ENCODE measurements at regions not wholly inside any gene's neighbourhood (a gene's known extent, or its start where the extent isn't known, plus 50 kb on each side); places are given as distances from the start of the nearest gene placed in this dataset.

DNA sequence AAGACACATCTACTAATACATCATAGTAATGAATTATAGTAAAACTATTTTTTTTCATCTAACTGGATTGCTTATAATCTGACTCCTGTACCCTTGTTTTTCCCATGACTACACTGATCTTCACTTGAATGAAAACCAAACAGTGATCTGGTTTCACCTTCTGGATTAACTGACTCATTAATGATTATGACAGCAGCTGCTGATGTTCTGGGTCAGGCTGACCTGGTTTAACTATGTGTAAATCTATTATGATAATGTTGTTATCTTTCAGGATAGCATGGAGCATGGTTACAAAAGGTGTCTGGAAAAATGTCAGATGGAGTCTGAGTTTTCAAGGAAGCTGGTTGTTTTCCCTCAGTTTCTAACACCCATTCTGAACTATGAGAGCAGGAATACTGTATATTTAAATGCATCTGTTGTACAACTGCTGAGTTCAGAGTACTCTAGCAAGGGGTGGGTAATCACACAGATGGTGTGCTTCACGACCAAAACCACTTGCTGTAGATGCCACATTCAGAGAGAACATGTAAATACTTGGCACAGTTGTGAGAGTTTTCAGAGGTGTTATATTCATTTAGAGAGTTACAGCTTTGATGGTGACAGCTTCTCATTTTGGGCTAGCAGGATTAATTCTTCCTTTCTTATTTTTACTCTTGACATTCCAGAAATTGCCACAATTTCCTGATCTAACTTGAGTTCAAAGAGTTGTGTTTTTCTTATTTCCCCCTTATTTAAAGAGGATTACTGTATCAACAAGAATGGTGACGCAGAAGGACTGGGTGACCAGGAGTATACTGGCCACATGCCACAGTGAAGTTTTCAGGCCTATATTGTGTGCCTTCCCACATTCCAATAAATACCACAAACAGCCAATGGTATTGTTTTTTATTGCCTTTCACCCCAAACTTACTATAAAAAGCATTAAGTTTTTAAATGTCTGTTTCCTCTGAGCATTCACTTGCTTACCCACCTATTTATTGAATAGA lies 249.7 kb upstream of the TET2 start:
- no peak for DNase-seq
- POLR2A ChIA-PET = no interaction called here
- peaks cover 5% of the 10 kb centered on the region for H3K4me1 Mint-ChIP-seq
- H3K9me3 Mint-ChIP-seq = peaks cover 7% of the 10 kb centered on the region
- CTCF ChIA-PET = no interaction called here
- no peak overlapping the region for H3K4me3 Mint-ChIP-seq
- H3K27ac Mint-ChIP-seq = no peak overlapping the region
- H3K36me3 Mint-ChIP-seq (ENCODE audit: low read depth) = no peaks in the 10 kb centered on the region
- H3K27me3 Mint-ChIP-seq = peaks cover 2% of the 10 kb centered on the region

DNA sequence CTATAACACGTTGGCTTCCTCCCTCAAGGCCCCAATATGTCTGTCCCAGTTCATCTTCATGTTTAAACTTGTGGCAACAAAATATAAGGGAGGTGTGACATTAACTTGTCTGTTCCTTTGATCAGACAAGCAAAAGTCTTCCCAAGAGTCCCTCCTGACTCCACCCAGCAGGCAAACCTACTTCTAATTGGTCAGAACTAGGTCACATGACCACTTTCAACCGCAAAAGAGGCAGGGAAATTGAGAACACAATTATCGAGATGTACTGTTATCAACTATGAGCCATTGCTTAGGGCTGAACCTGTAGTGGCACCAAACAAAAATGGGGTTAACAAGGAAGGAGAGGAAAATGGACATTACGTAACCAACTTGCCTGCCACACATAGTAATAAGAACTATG lies 246.8 kb upstream of the TET2 start:
- H3K36me3 Mint-ChIP-seq (ENCODE audit: low read depth) = no peaks in the 10 kb centered on the region
- DNase-seq = no peak
- peaks cover 5% of the 10 kb centered on the region for H3K4me1 Mint-ChIP-seq
- H3K4me3 Mint-ChIP-seq = no peak overlapping the region
- ChIA-PET POLR2A (no interaction called here), CTCF (no interaction called here)
- H3K9me3 Mint-ChIP-seq = peaks cover 3% of the 10 kb centered on the region
- peaks cover 2% of the 10 kb centered on the region for H3K27me3 Mint-ChIP-seq
- H3K27ac Mint-ChIP-seq = no peak overlapping the region

DNA sequence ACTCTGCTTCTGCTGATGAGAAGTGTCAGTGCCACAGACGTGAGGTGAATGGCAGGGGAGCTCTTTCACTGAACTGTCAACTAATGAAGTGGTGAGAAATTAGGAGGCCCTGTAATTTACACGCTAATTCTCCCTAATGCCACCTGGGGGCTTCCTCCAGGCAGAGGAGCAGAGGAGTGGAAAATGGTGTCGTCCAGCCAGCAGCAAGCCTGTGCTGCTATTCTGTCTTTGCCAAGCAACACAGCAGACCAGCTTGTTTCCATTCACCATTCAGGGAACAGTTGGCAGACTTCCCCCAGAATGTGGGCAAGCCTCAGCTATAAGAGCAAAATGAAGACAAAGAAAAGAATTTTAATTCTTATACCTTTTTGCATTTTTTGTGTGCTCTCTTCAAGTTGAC lies 245.2 kb upstream of the TET2 start:
- Mint-ChIP-seq H3K36me3 (ENCODE audit: low read depth) (no peaks in the 10 kb centered on the region), H3K9me3 (peaks cover 4% of the 10 kb centered on the region), H3K4me3 (no peak overlapping the region), H3K27ac (no peak overlapping the region), H3K27me3 (peaks cover 2% of the 10 kb centered on the region), H3K4me1 (peaks cover 4% of the 10 kb centered on the region)
- POLR2A ChIA-PET = no interaction called here
- CTCF ChIA-PET = interaction anchor here (1.2 kb wide), 1 partner anchor 23 kb away, joined by 3 read pairs; no protein-coding TSS in a partner anchor
- no peak for DNase-seq

DNA sequence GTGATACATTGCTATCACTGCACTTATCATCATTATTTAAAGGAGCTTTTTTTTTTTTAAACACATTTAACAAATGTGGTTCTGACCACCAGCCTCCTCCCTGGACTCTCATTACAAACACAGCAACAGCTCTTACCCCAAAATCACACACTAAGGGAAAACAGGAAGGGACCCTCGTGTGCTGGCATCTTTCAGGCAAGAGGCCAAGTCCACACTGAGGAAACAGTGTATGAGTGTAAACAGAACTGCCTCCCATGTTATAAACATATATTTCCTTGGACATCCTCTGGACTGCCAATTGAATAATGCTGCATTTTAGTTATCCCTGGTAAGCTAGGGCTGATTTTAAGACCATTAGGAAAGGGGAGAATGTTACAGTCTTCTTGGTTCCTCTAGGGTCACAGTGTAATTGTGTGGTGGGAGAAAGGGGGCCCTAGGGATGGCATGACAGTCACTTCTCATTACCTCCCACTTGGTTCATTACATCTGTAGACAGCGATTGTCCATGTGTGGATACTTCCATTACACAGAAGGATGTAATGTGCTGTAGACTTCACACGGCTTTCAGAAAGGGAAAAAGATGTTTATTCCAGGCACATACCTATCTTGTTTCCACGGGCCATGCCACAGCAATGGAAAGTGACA lies 244.6 kb upstream of the TET2 start:
- Mint-ChIP-seq H3K27me3 (peaks cover 7% of the 10 kb centered on the region), H3K4me3 (no peak overlapping the region), H3K4me1 (peaks cover 1% of the 10 kb centered on the region), H3K27ac (no peak overlapping the region), H3K36me3 (ENCODE audit: low read depth) (no peaks in the 10 kb centered on the region), H3K9me3 (peaks cover 4% of the 10 kb centered on the region)
- DNase-seq = no peak
- ChIA-PET CTCF (interaction anchor here (1.2 kb wide), 1 partner anchor 22 kb away, joined by 3 read pairs; no protein-coding TSS in a partner anchor), POLR2A (no interaction called here)

DNA sequence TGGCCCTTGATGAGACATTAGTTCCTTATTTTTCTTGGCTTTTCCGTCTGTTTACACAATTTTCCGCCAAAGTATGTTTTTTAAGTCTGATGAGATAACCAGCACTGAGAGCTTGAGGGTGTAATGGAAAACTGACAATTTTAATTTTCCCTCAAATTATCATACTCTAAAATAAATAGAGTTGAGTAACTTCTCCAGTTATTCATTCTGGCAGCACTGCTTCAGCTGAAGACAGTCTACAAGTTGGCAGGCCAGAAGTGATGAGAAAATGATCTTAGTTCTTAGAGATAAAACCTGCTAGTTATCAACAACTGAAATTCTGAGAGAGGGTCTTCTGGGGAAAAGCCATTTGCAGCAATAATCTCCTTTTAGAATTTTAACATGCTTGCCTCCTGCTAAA lies 241.6 kb upstream of the TET2 start:
- CTCF ChIA-PET = no interaction called here

DNA sequence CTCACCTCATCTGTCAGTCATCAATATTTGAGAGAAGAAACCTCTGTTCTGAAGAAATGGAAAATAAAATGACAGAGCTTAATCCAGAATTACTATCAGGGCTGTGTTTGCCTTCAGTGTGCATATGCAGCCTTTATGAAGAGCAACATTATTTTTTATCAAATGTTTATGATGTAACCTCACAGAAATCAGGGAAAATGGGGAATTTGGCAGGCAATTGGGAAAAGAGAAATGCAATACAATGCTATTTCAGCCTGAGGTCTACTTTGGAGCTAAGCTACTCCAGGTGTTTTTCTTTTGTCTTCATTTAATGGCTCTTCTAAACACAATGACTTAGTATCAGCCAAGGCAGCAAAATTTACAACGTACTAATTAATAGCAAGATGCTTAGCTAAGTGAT lies 241.1 kb upstream of the TET2 start:
- Mint-ChIP-seq H3K36me3 (ENCODE audit: low read depth) (no peaks in the 10 kb centered on the region), H3K4me3 (no peak overlapping the region), H3K27me3 (peaks cover 8% of the 10 kb centered on the region), H3K9me3 (peaks cover 2% of the 10 kb centered on the region), H3K27ac (no peak overlapping the region), H3K4me1 (no peaks in the 10 kb centered on the region)
- no peak for DNase-seq
- ChIA-PET POLR2A (no interaction called here), CTCF (no interaction called here)

More for the DNA sequence above, 241.6 kb upstream of the TET2 start:
- Mint-ChIP-seq H3K4me1 (no peaks in the 10 kb centered on the region), H3K9me3 (peaks cover 2% of the 10 kb centered on the region), H3K27ac (no peak overlapping the region), H3K27me3 (peaks cover 8% of the 10 kb centered on the region), H3K4me3 (no peak overlapping the region), H3K36me3 (ENCODE audit: low read depth) (no peaks in the 10 kb centered on the region)
- POLR2A ChIA-PET = no interaction called here
- no peak for DNase-seq

DNA sequence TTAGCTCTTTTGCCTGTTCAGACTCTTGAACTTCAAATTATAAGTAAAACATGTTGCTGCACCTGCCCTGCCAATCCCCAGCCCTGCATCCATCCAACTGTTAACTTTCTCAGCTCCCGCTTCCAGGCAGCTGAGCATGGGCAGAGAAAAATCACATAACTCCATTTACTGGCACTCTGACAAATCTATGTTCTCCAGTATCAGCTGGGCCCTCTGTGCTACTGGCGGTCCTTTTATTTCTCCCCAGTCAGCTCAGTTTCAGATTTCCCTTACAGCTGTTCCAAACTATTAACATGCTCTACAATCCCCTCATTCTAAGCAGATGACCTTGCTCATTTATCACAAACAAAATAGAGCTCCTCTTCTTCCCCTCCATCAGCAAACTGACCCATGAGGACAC lies 240.4 kb upstream of the TET2 start:
- Mint-ChIP-seq H3K27me3 (peaks cover 8% of the 10 kb centered on the region), H3K36me3 (ENCODE audit: low read depth) (no peaks in the 10 kb centered on the region), H3K4me3 (no peak overlapping the region), H3K9me3 (peaks cover 2% of the 10 kb centered on the region), H3K27ac (no peak overlapping the region), H3K4me1 (no peaks in the 10 kb centered on the region)
- ChIA-PET CTCF (no interaction called here), POLR2A (no interaction called here)
- DNase-seq = no peak

DNA sequence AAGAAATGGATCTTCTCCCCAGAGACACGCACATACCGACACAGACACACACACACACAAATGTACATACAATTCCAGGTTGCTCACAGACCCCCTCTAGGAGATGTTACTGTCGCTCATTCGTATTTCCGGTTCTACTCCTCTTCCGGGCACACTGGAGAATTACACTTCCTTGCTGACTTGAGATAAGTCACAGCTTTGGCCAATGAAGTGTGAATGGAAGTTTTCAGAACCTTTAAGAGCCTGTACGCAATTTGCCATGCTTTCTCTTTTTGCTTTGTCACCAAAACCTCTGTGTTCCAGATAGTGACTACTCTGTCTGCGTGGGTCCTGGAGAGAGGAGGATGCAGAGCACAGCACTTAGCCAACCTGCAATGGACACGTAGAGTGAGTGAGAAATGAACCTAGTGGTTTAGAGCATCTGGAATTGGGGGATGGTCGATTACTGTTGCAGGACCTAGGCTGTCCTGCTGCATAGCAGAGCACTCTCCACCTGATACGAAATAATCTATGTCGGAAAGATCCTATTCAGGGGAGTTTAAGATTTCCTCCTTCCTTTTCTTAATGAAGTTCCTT lies 239.5 kb upstream of the TET2 start:
- Mint-ChIP-seq H3K9me3 (peaks cover 2% of the 10 kb centered on the region), H3K36me3 (ENCODE audit: low read depth) (no peaks in the 10 kb centered on the region), H3K27ac (no peak overlapping the region), H3K4me3 (no peak overlapping the region), H3K4me1 (no peaks in the 10 kb centered on the region), H3K27me3 (peaks cover 8% of the 10 kb centered on the region)
- no peak for DNase-seq
- CTCF ChIA-PET = interaction anchor here (0.6 kb wide), 1 partner anchor 413 kb away, joined by 3 read pairs; no protein-coding TSS in a partner anchor
- POLR2A ChIA-PET = no interaction called here

DNA sequence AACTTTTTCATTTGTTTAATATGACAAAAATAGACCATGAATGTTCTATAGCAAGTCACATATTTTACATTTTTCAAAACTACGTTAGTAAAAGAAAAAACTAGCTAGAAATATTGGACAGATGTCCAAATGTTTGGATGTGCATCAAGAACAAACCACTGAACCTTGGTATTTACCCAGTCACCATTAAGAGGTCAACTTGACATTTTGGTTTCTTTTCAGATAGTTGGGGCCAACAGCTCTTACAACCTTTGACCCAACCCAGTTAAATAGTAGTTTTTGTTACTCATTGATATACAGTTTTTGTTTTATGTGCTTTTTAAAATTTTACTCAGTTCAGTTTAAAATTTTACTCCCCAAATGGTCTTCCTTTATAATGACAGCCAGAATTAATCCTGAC lies 238.7 kb upstream of the TET2 start:
- Mint-ChIP-seq H3K27ac (no peak overlapping the region), H3K4me1 (no peaks in the 10 kb centered on the region), H3K36me3 (ENCODE audit: low read depth) (no peaks in the 10 kb centered on the region), H3K27me3 (peaks cover 9% of the 10 kb centered on the region), H3K4me3 (no peak overlapping the region), H3K9me3 (peaks cover 2% of the 10 kb centered on the region)
- ChIA-PET POLR2A (no interaction called here), CTCF (interaction anchor here (0.6 kb wide), 1 partner anchor 414 kb away, joined by 3 read pairs; no protein-coding TSS in a partner anchor)
- DNase-seq = no peak

DNA sequence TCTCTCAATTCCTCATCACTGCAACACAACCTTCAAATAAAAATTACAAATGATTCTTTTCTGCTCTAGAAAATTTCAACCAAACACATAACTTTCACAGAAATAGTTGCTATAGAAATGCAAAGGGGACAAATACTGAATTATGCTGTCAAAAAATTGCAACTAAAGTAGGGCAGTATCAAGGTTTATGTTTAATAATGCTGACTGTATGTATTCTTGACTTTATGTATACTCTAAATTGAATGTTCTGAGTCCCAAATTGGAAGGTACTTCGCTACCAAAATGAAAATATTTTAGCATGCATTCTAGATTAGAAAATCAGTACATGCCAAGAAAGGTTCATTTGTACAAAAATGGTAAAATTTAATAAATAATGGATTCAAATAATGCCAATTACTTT lies 237.3 kb upstream of the TET2 start:
- Mint-ChIP-seq H3K27ac (no peak overlapping the region), H3K9me3 (peaks cover 2% of the 10 kb centered on the region), H3K4me3 (no peak overlapping the region), H3K4me1 (no peaks in the 10 kb centered on the region), H3K27me3 (peaks cover 9% of the 10 kb centered on the region), H3K36me3 (ENCODE audit: low read depth) (no peaks in the 10 kb centered on the region)
- DNase-seq = no peak
- ChIA-PET POLR2A (no interaction called here), CTCF (no interaction called here)

DNA sequence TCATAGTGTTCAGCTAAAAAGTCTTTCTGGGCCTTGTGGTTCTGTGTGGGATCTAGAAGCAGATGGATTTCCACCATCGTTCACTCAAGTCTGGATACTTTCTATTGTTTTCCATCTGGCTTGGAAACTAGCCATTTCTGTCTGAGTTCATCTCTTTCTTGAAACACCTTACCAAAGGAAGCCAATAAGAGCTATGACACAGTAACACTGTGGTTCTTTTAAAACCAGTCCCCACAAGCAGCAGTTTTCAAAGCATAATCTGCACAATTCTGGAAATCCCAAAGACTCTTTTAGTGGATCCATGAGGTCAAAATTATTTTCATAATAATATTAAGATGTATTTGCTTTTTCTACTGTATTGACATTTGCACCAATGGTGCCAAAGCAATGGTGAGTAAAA lies 234.2 kb upstream of the TET2 start:
- DNase-seq = no peak
- no peak overlapping the region for H3K4me3 Mint-ChIP-seq
- POLR2A ChIA-PET = no interaction called here
- no peaks in the 10 kb centered on the region for H3K4me1 Mint-ChIP-seq
- no peaks in the 10 kb centered on the region for H3K9me3 Mint-ChIP-seq
- no peak overlapping the region for H3K27ac Mint-ChIP-seq
- H3K36me3 Mint-ChIP-seq (ENCODE audit: low read depth) = no peaks in the 10 kb centered on the region
- CTCF ChIA-PET = no interaction called here
- H3K27me3 Mint-ChIP-seq = peaks cover 2% of the 10 kb centered on the region

DNA sequence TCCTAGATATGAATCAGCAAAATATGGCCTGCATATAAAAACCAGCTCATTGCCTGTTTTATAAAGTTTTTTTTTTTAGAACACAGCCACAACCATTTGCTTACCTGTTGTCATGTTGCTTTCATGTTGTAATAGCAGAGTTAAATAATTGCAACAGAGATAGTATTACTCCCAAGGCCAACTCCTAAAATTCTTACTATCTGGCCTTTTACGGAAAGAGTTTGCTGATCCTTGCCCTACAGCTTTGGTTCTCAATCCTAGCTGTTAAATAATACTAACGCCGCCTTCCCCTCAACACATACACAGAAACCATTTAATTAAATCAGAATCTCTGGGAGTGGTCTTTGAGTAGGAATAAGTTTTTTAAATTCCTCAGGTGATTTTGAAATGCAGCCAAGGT lies 231.3 kb upstream of the TET2 start:
- Mint-ChIP-seq H3K27me3 (peaks cover 2% of the 10 kb centered on the region), H3K4me3 (no peak overlapping the region), H3K27ac (no peak overlapping the region), H3K4me1 (no peaks in the 10 kb centered on the region), H3K36me3 (ENCODE audit: low read depth) (no peaks in the 10 kb centered on the region), H3K9me3 (no peaks in the 10 kb centered on the region)
- no peak for DNase-seq
- POLR2A ChIA-PET = no interaction called here
- CTCF ChIA-PET = no interaction called here

DNA sequence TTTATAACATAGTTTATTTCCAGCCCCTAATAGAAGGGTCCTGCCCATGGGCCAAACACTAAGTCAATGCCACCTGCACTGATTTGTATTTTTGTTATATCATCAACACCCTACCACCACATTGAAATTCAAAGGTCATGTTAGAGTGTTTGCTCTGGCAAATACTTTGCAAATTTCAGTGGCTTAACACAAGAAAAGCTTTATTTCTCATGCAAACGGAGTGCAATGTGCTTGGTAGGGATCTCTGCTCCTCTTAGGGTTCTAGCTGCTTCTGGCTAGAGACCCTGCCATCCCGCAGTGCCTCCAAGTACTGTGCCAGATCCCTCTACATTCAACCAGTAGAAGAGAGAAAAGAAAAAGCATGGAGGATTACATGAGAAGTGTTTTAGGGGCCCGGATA lies 230.8 kb upstream of the TET2 start:
- no peak overlapping the region for H3K27ac Mint-ChIP-seq
- peaks cover 2% of the 10 kb centered on the region for H3K27me3 Mint-ChIP-seq
- CTCF ChIA-PET = no interaction called here

More for the DNA sequence above, 230.8 kb upstream of the TET2 start:
- no peak for DNase-seq
- Mint-ChIP-seq H3K36me3 (ENCODE audit: low read depth) (no peaks in the 10 kb centered on the region), H3K4me3 (no peak overlapping the region), H3K9me3 (no peaks in the 10 kb centered on the region), H3K4me1 (no peaks in the 10 kb centered on the region)
- POLR2A ChIA-PET = no interaction called here

Data from activated CD4-positive, alpha-beta memory T cell treated with anti-CD3 and anti-CD28 coated beads, Interleukin-2, amount 10 ng/mL, durations not matched to agents 7 days and 5 days (primary cell).